HG03571 (cell line): ENCODE measurements at regions not wholly inside any gene's neighbourhood (a gene's known extent, or its start where the extent isn't known, plus 50 kb on each side); places are given as distances from the start of the nearest gene placed in this dataset.
A peak's percentile ranks its signal among the peaks of the same experiment; 100 is the strongest.

ENCODE experiments used
- ATAC-seq: cut with Tn5 transposase; IDR thresholded peaks from one replicate; pipeline ENCODE4 v1.9.1; 2021; ENCODE audit not compliant: unreplicated experiment

DNA sequence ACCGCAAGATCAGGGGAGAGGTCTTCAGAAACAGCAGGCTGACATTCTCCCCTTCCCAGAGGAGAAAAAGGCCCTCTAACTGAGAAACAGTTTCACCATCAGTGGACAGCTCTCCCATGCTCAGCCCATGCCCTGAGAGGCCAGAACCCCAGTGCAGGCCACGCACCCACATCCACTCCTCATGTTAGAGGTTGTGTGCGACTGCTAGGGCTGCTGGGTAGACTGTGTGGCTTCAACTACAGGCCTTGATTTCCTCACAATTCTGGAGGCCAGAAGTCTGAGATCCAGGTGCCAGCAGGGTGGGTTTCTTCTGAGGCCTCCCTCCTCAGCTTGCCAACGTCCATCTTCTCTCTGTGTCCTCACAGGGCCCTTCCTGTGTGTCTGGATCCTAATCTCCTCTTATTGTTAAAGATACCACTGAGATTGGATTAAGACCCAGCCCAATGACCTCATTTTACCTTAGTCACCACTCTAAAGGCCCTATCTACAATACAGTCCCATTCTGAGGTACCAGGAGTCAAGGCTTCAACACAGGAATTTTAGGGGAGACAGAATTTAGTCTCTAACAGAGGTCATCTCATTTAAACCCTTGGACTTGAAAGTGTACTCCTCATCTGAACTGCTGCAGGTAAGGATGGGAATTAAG, 67.7 kb upstream of the CD93 start:
- ATAC-seq, result no peak

DNA sequence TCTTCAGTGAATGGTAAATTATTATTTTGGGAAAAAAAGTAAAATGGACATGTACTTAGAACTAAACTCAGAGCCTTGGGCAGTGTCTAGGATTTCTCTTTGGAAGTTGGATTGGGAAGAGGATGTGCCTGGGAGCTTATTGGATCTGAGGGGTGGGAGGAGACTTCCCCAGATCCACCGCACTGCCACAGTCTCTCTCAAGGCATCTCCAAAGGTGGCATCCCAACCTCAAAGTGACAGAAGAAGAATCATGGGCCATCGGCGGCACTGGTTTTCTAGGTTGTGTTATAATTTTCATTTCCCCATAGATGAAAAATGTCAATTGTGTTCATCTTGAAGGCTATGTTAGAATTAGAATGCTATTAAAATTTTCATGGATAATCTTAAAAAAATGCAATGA, 66.8 kb upstream of the CD93 start:
- no peak for ATAC-seq

DNA sequence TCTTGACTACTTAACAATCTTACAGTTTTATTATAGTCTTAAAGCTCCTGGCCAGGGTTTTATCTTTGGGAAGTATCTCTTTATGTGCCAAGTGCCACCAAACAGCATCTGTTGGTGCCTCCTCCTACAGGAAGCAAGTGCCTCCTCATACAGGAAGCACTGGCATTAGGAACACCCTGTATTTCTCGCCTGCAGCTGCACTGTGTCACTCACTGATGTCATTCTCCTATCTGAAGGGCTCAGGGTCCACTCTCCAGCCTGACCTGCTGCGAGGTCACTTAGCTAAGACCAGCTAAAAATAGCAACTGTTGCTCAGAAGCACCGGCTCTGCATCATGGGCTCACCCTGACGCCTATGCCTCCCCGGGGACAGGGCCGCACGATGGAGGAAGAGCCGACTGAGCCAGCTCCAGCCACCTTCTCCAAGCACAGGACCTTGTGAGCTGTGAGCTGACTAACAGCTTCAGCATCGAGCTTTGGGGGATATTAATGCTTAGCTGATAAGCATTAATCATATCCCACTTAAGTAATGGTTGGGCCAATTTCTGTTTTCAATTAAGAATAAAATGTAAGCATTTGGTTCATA, 66.3 kb upstream of the CD93 start:
- ATAC-seq, result no peak

DNA sequence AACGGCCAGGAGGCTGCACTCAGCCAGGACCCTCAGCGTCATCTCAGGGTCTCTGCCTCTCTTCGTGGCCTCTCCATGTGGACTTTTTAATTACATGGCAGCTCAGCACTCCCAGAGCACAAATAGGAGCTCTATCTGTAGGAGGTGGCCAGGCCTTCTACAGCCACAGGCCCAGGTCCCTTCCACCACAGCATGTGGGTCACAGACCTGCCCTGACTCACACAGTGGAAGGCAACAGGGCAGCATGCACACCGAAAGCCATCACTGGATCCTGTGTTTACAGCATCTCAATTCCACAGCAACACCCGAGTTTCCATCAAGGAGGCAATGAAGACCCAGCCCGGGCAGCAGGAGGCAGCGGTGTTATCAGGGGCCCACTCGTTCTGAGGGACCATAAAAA, 65.8 kb upstream of the CD93 start:
- ATAC-seq, result no peak

DNA sequence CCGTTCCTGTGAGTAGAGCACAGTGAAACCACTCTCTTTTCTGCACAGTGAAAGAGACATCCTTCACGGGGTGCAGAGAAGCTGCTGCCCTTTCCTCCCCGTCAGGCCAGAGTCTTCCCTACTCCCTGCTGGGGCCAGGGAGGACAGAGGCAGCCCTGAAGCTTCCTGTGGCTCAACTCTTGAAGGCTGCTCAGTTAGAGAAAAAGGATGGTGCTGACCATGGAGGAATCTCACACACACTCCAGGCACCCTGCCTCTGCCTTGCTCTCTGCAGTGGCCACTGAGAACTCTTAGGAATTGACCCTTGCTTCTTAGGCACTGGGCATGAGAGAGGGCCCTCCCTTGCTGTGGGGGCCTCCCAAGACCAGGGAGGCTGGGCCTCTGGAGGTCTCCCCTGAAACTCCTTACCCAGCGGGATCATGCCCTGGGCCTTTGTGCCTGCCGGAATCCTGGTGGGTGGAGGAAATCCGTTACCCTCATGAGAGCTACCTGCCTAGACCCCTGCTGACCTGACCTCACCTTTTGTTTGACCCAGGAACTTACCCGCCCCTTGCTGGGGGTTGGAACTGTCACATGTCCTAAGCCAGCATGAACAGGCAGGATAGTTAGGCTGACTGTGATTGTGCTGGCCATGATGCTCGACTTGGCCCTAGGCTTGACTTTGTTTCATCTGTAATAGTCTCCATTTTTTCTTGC, 65.0 kb upstream of the CD93 start:
- ATAC-seq, result no peak

DNA sequence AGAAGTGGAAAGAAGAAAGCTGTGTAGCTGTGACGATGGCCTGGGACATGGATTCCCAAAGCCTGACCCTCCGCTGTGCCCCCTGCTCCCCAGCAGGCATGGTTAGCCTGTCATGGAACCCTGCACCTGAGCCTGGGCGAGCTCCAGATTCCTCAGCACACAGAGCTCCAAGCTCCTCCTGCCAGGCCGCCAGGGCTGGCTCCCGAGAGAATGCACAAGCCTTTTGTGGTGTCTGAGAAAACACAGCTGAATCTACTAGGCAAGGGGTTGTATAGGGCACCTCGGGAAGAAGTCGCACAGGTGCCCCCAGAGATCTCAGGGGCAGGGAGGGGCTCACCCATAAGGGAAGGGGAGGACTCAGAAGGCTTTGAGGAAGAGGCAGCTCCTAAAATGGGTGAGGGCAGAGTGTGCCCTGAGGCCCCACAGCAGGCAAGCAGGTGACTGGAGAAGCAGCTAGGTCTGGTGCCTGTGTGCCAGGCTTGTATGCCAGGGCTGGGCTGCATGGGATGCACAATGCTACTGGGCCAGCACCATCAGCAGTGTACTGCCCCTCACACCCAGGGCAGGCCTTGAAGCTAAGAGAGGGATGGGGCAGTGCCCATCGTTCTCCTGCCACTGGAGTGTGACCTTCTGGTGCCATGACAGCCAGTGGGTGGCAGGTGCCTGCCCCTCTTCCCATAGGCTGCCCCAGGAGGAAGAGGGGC, 64.3 kb upstream of the CD93 start:
- ATAC-seq, result no peak

GRCh38 chr20:23149623-23150279, 63.6 kb upstream of the CD93 start:
- no peak for ATAC-seq

DNA sequence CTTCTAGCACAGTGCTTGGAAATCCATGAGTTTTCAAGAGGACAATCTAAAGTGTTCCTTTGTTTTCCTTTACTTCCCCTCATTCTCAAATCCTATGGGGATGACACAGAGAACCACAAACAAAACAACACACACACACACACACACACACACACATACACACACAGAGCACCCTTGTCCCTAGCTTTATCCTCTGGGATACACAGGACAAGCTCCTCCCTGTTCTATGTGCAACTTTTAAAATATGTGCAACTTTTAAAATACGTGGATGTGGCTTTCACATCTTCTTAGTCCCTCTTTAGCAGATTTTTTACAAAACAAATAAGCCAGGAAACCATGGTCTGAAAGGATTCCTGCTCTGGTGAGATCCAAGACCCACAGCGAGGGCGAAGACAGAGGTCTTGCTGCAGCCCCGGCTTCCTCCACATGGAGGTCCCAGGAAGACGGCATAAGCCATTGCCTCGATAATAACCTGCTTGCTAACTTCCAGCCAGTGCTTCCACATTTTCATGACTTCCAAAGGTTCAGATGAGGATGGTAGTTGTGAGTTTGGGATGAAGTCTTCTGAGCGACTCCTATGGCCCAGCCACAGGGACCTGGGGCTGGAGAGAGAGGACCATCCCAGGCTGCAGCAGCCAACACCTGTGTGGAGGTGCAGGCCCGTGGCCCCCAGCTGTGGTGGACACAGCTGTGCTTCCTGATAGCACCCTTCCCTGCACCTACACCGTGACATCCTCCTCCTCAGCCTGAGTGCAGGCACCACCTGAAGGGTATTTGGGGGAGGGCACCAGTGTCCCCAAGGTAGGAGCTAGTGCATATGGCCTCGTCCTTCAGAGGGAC, 62.8 kb upstream of the CD93 start:
- no peak for ATAC-seq

GRCh38 chr20:23147964-23148730, 62.0 kb upstream of the CD93 start:
- no peak for ATAC-seq

GRCh38 chr20:23147647-23147963, 61.5 kb upstream of the CD93 start:
- no peak for ATAC-seq

DNA sequence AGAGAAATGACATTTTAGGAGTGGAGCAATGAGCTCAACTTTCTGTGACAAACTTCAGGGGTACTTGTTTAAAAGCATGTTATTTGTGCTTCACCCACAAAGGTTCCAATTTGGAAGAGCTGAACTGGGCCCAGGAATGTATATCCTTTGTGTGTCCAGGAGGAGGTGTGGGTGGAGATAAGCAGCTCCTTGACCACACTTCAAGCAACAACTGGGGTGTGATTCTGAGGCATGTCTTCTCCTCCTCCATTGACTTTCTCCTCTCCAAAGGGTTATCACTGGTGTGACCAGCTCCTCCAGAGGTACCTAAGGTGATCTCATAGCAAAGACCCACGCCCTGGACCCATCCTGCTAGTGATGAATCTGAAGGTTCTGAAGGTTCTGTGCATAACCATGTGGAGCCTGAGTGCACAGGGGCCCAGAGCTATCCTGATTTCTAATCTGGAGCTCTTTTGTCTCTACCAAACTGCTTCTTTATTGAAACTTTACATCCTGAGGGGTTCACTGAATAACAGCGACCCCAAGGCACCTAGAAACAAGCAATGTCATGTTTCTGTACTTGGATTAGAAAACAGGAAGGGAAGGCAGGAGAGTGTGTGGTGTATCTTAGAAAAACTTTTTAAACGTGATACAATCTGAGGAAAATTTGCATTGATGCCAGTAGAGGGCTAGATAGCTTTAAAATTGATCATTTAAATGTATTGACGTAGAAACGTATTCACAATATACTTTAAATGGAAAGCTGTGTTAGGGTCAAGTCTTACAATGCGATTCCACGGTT, 60.9 kb upstream of the CD93 start:
- no peak for ATAC-seq

DNA sequence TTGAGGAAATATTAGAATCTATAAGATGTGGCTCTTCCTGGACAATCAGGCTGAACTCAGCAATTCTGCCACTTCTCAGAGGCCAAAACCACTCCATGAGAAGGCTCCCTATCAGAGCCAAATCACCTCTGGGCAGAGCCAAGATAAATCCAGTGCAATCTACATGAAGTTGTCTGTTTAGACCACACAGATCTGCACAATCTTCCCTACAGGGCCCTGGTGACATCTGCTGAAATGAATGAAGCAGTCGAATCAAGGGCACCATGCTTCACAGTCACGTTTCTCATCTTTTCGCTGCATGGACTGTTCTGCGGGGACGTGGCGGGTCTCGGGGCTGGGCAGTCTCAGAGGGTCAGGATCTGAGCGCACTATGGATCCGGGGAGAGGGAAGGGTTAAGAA, 60.1 kb upstream of the CD93 start:
- ATAC-seq, result no peak

DNA sequence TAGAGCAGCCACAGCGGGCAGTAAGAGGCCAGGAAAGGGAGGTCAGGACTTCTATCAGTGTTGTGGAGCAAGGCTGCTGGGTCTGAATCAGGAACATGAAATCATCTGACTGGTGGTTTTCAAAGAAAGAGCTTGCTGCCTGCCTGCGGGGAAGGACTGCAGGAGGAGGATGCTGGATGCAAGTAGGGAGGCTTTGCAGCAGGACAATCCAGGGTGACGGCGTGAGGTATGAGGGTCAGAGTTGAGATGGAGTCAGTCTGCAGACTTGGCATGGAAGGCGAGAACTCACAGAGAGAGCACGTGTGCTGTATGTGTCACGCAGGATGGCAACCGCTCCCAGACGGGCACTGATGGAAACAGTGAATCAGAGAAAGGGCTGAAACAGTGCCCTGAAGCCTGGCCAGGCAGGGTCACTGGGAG, 59.2 kb upstream of the CD93 start:
- ATAC-seq, result no peak

DNA sequence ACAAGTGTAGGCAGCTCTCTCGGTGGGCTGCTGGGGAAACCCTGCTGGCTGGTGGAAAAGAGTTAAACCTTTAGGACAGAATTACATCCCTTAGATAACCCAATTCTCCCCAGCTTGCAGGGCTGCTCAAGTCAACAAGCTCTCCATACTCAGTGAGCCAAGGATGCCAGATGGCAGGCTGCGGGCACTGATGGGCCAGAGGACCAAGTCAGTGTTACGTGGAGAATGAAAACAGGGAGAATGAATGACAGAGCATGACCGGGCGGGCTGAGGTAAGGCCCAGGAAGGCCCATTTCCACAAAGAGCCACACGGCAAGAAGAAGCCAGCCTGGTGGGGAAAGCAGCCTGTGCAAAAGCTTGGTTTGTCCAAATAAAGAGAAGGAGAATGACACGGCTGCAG, 58.7 kb upstream of the CD93 start:
- ATAC-seq, result no peak

DNA sequence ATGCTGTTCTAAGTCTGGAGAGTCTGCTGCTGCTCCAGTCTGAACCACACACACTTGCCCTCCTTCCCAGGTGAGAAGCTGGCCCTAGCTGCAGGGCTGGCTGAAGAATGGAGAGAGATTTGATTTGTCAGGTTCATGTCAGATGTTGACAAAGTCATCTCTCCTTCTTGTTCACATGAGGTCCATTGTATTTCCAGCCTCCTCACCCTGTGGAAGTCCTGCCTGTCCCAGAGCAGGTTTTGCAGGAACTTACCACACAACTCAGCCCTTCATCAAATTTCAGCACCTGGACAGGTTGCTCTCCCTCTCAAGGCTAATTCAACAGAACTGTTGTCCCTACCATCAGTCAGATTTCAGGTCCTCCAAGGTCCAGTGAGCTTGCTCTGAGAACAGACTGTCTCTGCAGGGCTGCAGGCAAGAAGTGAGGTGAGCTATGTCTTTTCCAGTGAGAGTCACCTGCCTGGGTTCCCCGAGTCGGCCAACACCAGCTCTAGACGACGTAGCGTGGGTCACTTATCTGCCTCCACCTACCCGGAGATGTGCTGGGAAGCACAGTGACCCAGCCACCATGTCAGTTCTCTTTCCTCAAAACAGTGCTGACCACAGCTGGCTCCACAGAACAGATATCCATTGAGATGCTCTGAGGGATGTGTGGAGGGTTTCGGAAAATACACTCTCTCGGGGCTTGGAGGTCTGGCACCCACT, 58.0 kb upstream of the CD93 start:
- ATAC-seq, result no peak

DNA sequence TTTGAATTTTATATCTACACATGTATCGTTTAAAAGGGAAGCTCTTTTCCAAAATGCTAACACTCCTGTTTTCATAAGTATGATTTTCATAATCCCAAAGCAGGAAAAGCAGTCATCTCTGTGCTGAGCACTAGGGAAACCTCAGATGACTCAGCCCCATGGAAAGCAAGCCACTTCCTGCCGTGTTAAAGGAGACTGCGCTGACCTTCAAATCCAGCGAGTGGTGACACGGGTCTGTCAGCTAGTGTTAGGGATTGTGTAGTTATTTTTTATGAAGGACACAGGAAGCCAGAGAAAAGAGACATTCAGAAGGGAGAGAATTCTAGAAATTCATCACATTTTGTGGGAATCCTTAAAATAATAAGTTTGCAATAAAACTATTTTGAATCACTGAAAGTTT, 57.0 kb upstream of the CD93 start:
- ATAC-seq, result no peak

DNA sequence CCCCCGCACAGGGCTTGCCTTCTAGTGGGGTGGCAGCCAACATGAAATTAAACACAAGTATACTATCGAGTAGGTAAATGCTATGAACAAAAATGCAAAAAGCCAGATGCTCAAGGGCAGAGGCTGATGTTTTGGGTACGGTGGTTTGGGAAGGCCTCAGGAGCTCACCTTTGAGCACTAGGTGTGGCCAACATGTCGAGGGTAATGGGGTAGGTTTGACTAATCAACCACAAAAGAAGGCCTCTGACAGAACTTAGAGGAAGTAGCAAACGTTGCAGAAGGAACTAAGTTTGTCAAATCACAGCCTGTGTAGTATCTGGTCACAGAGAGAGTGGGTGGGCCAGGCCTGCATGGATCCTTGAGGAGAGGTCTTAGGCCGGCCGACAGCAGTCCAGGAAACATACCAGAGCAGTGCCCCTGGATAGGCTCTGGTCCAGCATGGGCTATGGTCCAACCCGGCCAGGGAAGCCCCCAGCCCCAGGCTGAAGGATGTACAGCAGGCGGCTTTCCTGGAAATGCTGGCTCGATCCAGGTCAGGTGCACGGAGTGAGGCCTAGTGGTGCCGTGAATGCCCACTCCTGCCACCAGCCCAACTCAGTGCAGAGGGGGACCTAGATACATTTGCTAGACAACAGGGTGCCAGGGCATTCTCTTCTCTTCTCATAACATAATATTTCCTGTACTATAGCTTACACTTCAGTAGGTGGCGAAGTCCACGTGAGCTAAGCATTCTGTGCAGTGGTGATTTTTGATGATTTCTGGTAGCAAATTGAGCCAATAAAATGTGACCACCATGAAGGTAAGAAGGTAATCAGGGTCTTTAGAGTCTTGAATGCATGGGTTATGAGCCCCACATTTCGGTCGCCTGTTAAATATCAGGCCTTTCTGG, 56.3 kb upstream of the CD93 start:
- ATAC-seq, result peak; percentile 47
